Fibroblast of the aortic adventitia (primary cell): ENCODE measurements at regions not wholly inside any gene's neighbourhood (a gene's known extent, or its start where the extent isn't known, plus 50 kb on each side); places are given as distances from the start of the nearest gene placed in this dataset.

Experiments
- DNase-seq: peaks from one replicate; pipeline ENCODE4 v3.0.0-alpha.2; 2010; ENCODE audit warnings: low read depth
- H3K4me3 ChIP-seq: 2 replicates; pipeline ENCODE4 v1.5.1; 2011; ENCODE audit warnings: low read depth, mild to moderate bottlenecking, control low read depth, low read length, moderate library complexity
- TF ChIP-seq, protein P1 (sequence below): IDR thresholded peaks from 2 replicates; pipeline ENCODE4 v1.5.1; 2011; ENCODE audit warnings: mild to moderate bottlenecking, low read length, control low read depth, inconsistent platforms; ENCODE audit not compliant: insufficient read depth

DNA sequence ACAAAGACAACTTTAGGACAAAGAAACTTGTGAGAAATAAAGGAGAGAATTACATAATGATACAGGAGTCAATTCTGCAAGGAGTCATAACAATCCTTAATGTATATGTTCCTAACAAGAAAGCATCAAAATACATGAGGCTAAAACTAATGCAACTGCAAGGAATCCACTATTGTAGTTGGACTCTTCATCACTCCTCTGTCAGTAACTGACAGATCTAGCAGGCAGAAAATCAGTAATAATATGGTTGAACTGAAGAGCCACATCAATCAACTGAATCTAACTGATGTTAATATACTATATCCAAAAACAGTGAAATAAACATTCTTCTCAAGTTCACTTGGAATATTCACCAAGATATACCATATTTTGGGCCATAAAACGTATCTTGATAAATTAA is 1806.4 kb upstream of the CELF4 start:
- no peak overlapping the region for H3K4me3 ChIP-seq
- no peak for DNase-seq
- TF ChIP-seq, protein P1, sequence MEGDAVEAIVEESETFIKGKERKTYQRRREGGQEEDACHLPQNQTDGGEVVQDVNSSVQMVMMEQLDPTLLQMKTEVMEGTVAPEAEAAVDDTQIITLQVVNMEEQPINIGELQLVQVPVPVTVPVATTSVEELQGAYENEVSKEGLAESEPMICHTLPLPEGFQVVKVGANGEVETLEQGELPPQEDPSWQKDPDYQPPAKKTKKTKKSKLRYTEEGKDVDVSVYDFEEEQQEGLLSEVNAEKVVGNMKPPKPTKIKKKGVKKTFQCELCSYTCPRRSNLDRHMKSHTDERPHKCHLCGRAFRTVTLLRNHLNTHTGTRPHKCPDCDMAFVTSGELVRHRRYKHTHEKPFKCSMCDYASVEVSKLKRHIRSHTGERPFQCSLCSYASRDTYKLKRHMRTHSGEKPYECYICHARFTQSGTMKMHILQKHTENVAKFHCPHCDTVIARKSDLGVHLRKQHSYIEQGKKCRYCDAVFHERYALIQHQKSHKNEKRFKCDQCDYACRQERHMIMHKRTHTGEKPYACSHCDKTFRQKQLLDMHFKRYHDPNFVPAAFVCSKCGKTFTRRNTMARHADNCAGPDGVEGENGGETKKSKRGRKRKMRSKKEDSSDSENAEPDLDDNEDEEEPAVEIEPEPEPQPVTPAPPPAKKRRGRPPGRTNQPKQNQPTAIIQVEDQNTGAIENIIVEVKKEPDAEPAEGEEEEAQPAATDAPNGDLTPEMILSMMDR, result no peak

DNA sequence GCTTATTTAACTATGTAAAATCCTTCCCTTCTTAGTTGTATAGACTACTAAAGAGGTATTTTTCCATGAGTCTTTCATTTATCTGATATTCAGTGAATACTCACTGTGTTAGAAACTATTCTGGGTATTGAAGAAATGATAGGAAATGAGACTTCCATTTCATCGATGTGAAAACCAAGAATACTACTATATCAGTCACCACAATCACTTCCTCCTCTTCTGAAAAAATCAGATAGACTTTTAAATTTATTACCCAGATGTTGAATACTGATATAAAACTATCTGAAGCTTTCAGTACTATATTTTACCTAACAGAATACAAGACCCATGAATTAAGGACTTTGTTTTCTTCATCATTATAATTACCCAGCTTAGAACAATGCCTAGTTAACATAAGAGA is 1801.1 kb upstream of the CELF4 start:
- H3K4me3 ChIP-seq, result no peak overlapping the region
- no peak for DNase-seq
- TF ChIP-seq, protein P1, result no peak

DNA sequence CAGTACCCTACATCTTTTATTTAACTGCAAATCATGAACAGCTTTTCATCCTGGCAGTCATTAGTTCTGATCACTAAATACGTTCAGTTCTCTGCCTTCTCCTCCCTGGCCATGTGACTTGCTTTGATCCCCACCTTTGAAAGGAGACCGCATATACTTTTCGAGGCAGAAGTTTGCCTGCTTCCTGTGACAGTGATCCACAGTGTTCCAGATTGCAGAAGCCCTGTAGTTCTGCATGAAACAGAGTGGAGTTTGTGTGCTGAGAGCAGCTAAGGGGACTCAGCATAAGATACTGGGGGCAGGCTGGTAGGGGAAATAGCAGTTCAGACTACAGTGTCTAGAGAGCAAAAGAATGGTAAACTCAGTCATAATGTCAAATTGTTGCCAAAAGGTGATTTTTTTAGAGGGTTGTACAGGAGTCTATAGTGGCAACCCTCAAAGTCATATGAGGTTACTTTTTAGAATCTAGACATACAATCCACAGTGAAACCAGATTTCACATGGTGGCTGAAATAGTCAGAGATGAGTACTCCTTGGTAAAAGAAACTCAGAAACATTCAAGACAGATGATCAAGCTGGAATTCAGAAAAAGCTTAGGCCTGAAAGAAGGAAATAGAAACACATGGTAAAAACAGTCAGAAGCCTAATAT is 1800.4 kb upstream of the CELF4 start:
- no peak overlapping the region for H3K4me3 ChIP-seq
- DNase-seq, result no peak
- TF ChIP-seq, protein P1, result no peak

DNA sequence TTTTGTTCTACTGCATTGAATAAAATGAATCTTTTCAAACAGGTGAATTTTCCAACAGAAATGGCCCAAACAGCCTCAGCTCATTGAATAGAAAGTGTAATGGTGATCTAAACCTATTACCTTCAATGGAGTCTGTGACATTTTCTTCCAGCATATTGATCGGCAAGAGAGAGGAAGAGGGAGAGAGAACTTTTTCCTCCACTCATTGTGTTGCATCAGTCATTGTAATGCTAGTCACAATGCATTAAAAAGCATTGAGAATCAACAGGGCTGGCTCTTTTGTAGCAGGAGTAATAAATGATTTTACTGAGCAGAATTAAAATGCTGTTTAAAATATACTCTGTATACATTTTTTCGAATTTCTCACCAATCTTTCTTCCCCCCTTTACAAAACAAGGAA is 1794.5 kb upstream of the CELF4 start:
- DNase-seq, result no peak
- TF ChIP-seq, protein P1, result no peak

DNA sequence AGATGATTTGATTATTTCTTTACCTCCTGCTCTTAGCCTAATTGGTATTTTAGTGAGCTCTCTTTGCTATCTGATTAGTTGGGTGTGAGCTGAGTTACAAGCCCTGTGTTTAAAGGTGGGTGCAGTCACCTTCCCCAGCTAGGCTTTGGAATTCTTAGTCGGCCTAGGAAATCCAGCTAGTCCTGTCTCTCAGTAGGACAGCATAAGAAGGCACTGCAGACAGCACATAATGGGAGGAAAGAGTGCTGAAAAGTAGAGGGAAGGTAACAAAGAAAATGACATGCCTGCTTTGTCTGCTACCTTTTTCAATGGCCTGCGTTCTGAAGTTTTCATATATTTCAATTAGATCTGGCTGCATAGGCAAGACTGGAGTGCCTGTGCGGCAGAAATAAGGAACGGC is 1794.0 kb upstream of the CELF4 start:
- TF ChIP-seq, protein P1, result no peak
- H3K4me3 ChIP-seq, result no peak overlapping the region
- DNase-seq, result no peak

More for the DNA sequence above, 1794.5 kb upstream of the CELF4 start:
- no peak overlapping the region for H3K4me3 ChIP-seq

DNA sequence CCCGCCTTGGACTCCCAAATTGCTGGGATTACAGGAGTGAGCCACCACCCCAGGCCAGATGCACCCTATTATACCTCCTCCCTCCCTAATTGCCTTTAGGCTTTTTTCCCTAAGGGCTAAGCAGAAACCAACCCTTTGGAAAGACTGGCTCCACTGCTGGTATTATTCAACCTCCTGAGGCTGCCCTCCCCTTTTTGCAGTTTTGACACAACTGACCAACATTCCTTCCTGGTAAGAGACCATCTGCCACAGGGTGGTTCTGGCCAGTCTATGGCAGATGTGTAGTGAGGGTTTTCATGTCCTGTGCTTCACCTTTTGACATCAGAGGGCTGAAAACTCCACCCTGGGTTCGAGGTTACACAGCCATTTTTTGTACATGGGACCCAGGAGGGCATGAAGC is 1785.3 kb upstream of the CELF4 start:
- no peak for DNase-seq
- TF ChIP-seq, protein P1, result no peak
- H3K4me3 ChIP-seq, result no peak overlapping the region

DNA sequence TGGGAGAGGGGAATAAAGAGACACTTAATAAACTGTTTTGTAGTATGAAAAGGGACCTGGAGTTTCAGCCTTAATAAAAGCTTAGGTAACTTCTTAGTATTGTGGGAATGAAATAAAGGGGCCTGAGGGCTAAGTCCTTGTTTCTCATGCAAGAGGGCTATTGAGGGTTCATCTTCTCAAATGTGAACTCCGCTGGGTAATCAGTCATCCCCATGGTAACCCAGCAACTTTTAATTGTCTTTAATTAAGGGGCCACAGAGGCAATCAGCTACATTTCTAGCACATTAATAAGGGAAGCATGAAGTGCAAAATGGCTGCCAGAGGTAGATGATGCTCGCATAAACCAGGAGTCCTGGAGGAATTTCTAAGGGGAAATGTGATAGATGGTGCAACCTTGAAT is 1784.2 kb upstream of the CELF4 start:
- no peak overlapping the region for H3K4me3 ChIP-seq
- TF ChIP-seq, protein P1, result no peak
- no peak for DNase-seq
